Neural cell (in vitro differentiated cells): ENCODE measurements at regions not wholly inside any gene's neighbourhood (a gene's known extent, or its start where the extent isn't known, plus 50 kb on each side); places are given as distances from the start of the nearest gene placed in this dataset.

Experiments used
- CTCF ChIP-seq: fragments of 450-650 bp; IDR thresholded peaks from 2 replicates; pipeline ENCODE4 v1.5.1; 2014; ENCODE audit warnings: antibody characterized with exemption, mild to moderate bottlenecking, moderate library complexity; ENCODE audit not compliant: poor library complexity, severe bottlenecking
- EP300 ChIP-seq: fragments of 450-650 bp; conservative IDR thresholded peaks from 2 replicates; pipeline ENCODE4 v1.6.1; 2014; ENCODE audit warnings: antibody characterized with exemption, mild to moderate bottlenecking, moderate library complexity; ENCODE audit not compliant: poor library complexity, severe bottlenecking
- TAF1 ChIP-seq: IDR thresholded peaks from 2 replicates; pipeline ENCODE4 v1.6.1; 2012; ENCODE audit warnings: low read depth

- no peak for TF ChIP-seq TAF1
- no peak for TF ChIP-seq CTCF
- TF ChIP-seq EP300, result no peak
Measured at GRCh38 chr4:59644765-59645164, 1555.4 kb upstream of the ADGRL3 start.
